KMS-11 (cell line): ENCODE measurements at regions not wholly inside any gene's neighbourhood (a gene's known extent, or its start where the extent isn't known, plus 50 kb on each side); places are given as distances from the start of the nearest gene placed in this dataset.

Experiments used
- H2AFZ ChIP-seq: fragments of 200-600 bp; sonication (generic); 2 replicates; pipeline ENCODE4 v1.6.1; 2016; ENCODE audit warnings: antibody characterized with exemption, mixed run types, low read depth
- H3K27ac ChIP-seq: fragments of 200-600 bp; sonication (generic); 2 replicates; pipeline ENCODE4 v1.6.1; 2016; ENCODE audit warnings: mild to moderate bottlenecking, mixed run types
- H3K27me3 ChIP-seq: fragments of 200-600 bp; sonication (generic); 2 replicates; pipeline ENCODE4 v1.6.1; 2017; ENCODE audit warnings: mild to moderate bottlenecking, low read depth, mixed run types, moderate library complexity; ENCODE audit not compliant: insufficient read depth
- H3K36me3 ChIP-seq: fragments of 200-600 bp; sonication (generic); 2 replicates; pipeline ENCODE4 v1.6.1; 2017; ENCODE audit warnings: mild to moderate bottlenecking, mixed run types; ENCODE audit not compliant: insufficient read depth
- H3K4me1 ChIP-seq: fragments of 200-600 bp; sonication (generic); 2 replicates; pipeline ENCODE4 v1.6.1; 2016; ENCODE audit warnings: mild to moderate bottlenecking, low read depth, mixed run types; ENCODE audit not compliant: poor library complexity, severe bottlenecking
- H3K4me2 ChIP-seq: fragments of 200-600 bp; sonication (generic); 2 replicates; pipeline ENCODE4 v1.7.0; 2016; ENCODE audit warnings: mild to moderate bottlenecking, mixed run types
- H3K4me3 ChIP-seq: fragments of 200-600 bp; sonication (generic); IDR thresholded peaks from 2 replicates; pipeline ENCODE4 v1.6.1; 2017; ENCODE audit warnings: low read depth, low read length, mixed read lengths; ENCODE audit not compliant: insufficient read depth
- H3K79me2 ChIP-seq: fragments of 200-600 bp; sonication (generic); 2 replicates; pipeline ENCODE4 v1.6.1; 2016; ENCODE audit warnings: low read depth, mixed run types; ENCODE audit not compliant: insufficient read depth
- H3K9ac ChIP-seq: fragments of 200-600 bp; sonication (generic); 2 replicates; pipeline ENCODE4 v1.6.1; 2016; ENCODE audit warnings: mild to moderate bottlenecking, mixed run types
- H4K20me1 ChIP-seq: fragments of 200-600 bp; sonication (generic); 2 replicates; pipeline ENCODE4 v1.6.1; 2016; ENCODE audit warnings: mild to moderate bottlenecking, mixed run types; ENCODE audit not compliant: insufficient read depth
- TF ChIP-seq, protein P1 (sequence below): fragments of 200-600 bp; sonication (generic); conservative IDR thresholded peaks from 2 replicates; pipeline ENCODE4 v1.6.1; 2017; ENCODE audit warnings: low read depth, mild to moderate bottlenecking, antibody characterized with exemption, low read length, moderate library complexity, mixed read lengths

DNA sequence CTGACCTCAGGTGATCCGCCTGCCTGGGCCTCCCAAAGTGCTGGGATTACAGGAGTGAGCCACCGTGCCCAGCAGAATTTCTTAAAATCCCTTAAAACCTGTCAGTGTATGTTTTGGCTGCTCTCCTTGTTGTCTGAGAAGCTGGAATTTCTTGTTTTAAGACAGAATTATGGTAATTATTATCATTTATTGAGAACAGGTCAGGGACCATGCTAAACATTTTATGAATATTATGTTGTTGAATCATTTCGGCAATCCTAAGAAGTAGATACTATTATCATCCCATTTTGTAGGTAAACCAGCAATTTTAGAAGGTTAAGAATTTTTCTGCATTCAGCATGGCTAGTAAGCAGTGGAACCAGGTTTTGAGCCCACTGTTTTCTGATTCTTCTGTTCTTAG, 86.1 kb upstream of the AKIRIN2 start:
- Histone ChIP-seq H4K20me1 (no peaks in the 10 kb centered on the region), H3K27me3 (no peaks in the 10 kb centered on the region), H2AFZ (no peak overlapping the region), H3K4me2 (no peak overlapping the region), H3K9ac (no peak overlapping the region), H3K36me3 (no peaks in the 10 kb centered on the region), H3K79me2 (no peaks in the 10 kb centered on the region), H3K4me3 (no peak overlapping the region), H3K4me1 (no peaks in the 10 kb centered on the region), H3K27ac (no peak overlapping the region)
- TF ChIP-seq, protein P1, sequence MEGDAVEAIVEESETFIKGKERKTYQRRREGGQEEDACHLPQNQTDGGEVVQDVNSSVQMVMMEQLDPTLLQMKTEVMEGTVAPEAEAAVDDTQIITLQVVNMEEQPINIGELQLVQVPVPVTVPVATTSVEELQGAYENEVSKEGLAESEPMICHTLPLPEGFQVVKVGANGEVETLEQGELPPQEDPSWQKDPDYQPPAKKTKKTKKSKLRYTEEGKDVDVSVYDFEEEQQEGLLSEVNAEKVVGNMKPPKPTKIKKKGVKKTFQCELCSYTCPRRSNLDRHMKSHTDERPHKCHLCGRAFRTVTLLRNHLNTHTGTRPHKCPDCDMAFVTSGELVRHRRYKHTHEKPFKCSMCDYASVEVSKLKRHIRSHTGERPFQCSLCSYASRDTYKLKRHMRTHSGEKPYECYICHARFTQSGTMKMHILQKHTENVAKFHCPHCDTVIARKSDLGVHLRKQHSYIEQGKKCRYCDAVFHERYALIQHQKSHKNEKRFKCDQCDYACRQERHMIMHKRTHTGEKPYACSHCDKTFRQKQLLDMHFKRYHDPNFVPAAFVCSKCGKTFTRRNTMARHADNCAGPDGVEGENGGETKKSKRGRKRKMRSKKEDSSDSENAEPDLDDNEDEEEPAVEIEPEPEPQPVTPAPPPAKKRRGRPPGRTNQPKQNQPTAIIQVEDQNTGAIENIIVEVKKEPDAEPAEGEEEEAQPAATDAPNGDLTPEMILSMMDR = no peak

DNA sequence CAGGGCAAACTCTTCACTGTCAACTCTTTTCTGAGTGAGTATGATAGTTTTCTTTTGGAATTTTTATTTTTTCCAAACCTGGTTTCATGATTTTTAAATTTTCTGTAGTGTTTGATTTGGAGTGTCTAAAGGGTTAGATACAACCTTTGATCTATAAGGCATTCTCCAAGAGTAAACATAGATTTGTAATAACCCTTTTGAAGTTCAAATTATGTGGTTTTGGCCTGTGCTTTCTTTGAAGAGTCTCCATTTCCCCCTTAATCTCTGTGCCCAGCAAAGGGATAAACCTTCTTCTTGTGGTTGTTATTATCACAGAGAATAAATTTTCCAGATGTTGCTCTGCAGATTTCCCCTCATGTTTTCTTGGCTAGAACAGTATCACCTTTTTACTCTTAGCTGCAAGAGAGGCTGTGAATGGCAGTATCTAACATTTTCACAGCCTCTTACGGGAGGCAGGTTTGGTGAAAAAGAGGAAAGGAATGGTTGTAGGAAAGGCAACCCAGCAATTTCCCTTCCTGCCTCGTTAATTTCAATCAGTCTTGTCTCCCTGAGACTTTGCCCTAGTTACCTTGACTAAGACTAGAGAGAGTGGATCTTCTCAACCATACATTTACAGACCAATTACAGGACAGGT, 83.3 kb upstream of the AKIRIN2 start:
- no peaks in the 10 kb centered on the region for H3K36me3 ChIP-seq
- H3K4me3 ChIP-seq = no peak overlapping the region
- no peaks in the 10 kb centered on the region for H3K79me2 ChIP-seq
- TF ChIP-seq, protein P1 = no peak
- no peaks in the 10 kb centered on the region for H3K4me1 ChIP-seq
- H3K9ac ChIP-seq = no peak overlapping the region
- H2AFZ ChIP-seq = no peak overlapping the region
- no peak overlapping the region for H3K4me2 ChIP-seq
- no peak overlapping the region for H3K27ac ChIP-seq
- no peaks in the 10 kb centered on the region for H3K27me3 ChIP-seq
- H4K20me1 ChIP-seq = no peaks in the 10 kb centered on the region

DNA sequence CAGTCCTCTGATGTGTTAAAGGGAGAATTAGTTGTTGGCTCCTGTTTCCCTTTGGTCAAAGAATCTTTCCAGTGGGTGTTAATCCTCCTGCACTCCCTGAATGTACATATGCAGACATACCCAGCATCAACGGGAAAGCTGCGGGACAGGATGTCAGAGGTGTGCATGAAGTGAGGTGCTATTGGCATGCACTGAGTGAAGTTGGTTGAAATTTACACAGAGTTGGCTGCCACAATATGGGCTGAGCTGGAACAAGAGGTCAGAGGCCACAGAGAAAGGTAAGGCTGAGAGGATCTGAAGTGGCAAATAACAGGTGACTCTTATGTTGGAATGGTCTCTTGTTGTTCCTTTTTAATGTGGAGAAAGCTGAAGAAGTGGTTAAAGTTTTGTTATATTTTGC, 82.7 kb upstream of the AKIRIN2 start:
- TF ChIP-seq, protein P1 = no peak
- Histone ChIP-seq H3K27ac (no peak overlapping the region), H3K79me2 (no peaks in the 10 kb centered on the region), H3K9ac (no peak overlapping the region), H3K27me3 (no peaks in the 10 kb centered on the region), H3K4me3 (no peak overlapping the region), H4K20me1 (no peaks in the 10 kb centered on the region), H2AFZ (no peak overlapping the region), H3K4me2 (no peak overlapping the region), H3K36me3 (no peaks in the 10 kb centered on the region), H3K4me1 (no peaks in the 10 kb centered on the region)

GRCh38 chr6:87784051-87784450, 82.0 kb upstream of the AKIRIN2 start:
- H3K27ac ChIP-seq = no peak overlapping the region
- H3K79me2 ChIP-seq = no peaks in the 10 kb centered on the region
- no peak overlapping the region for H3K4me2 ChIP-seq
- no peaks in the 10 kb centered on the region for H3K27me3 ChIP-seq
- H4K20me1 ChIP-seq = no peaks in the 10 kb centered on the region
- H2AFZ ChIP-seq = no peak overlapping the region
- no peaks in the 10 kb centered on the region for H3K4me1 ChIP-seq
- H3K36me3 ChIP-seq = no peaks in the 10 kb centered on the region
- TF ChIP-seq, protein P1 = no peak
- H3K4me3 ChIP-seq = no peak overlapping the region
- H3K9ac ChIP-seq = no peak overlapping the region
